Calu3 (cell line): ENCODE measurements at regions not wholly inside any gene's neighbourhood (a gene's known extent, or its start where the extent isn't known, plus 50 kb on each side); places are given as distances from the start of the nearest gene placed in this dataset.
A peak's percentile ranks its signal among the peaks of the same experiment; 100 is the strongest.

Source experiments
- BruUV-seq: library from RNA; stranded (reverse); fragments of 400-500 nt; replicated peaks from 2 replicates; lab custom pipeline; 2021; lab: Mats Ljungman, UMichigan
- CTCF ChIA-PET: fragments of 300-600 bp; sonication (Branson Sonifier 250); formaldehyde crosslinking; loops from one replicate; lab custom pipeline; 2022; ENCODE audit warnings: antibody characterized with exemption; lab: Charles Lee
- DNase-seq: peaks from one replicate; pipeline ENCODE4 v3.0.0; 2022
- H3K27ac Mint-ChIP-seq: one replicate; pipeline ENCODE4 v1.8.0; 2022; ENCODE audit warnings: mixed read lengths; ENCODE audit not compliant: unreplicated experiment
- H3K27me3 Mint-ChIP-seq: one replicate; pipeline ENCODE4 v1.8.0; 2022; ENCODE audit warnings: mixed read lengths; ENCODE audit not compliant: unreplicated experiment
- H3K36me3 Mint-ChIP-seq: one replicate; pipeline ENCODE4 v1.8.0; 2022; ENCODE audit warnings: mild to moderate bottlenecking, moderate library complexity, mixed read lengths; ENCODE audit not compliant: insufficient read depth, unreplicated experiment
- H3K4me1 Mint-ChIP-seq: one replicate; pipeline ENCODE4 v1.8.0; 2022; ENCODE audit warnings: mild to moderate bottlenecking, low read depth, mixed read lengths; ENCODE audit not compliant: unreplicated experiment
- H3K4me3 Mint-ChIP-seq: one replicate; pipeline ENCODE4 v1.8.0; 2022; ENCODE audit warnings: mild to moderate bottlenecking, low read depth, moderate library complexity, mixed read lengths; ENCODE audit not compliant: unreplicated experiment
- H3K9me3 Mint-ChIP-seq: one replicate; pipeline ENCODE4 v1.8.0; 2022; ENCODE audit warnings: low read depth, mixed read lengths; ENCODE audit not compliant: unreplicated experiment
- CTCF ChIP-seq: fragments of 200-600 bp; IDR thresholded peaks from one replicate; pipeline ENCODE4 v1.8.0; 2022; ENCODE audit warnings: antibody characterized with exemption; ENCODE audit not compliant: unreplicated experiment
- intact Hi-C: fragments of 100-400 bp; cut with micrococcal nuclease; formaldehyde crosslinking; loops from one replicate; pipeline ENCODE4 v1.10.0; 2022; ENCODE audit not compliant: unreplicated experiment

GRCh38 chr13:73422973-73423372, 364.2 kb downstream of the KLF5 start:
- Mint-ChIP-seq H3K4me3 (no peak overlapping the region), H3K9me3 (no peaks in the 10 kb centered on the region), H3K27ac (no peak overlapping the region), H3K4me1 (peaks cover 21% of the 10 kb centered on the region), H3K36me3 (no peaks in the 10 kb centered on the region), H3K27me3 (no peaks in the 10 kb centered on the region)
- CTCF ChIA-PET: no interaction called here
- no TSS peak for BruUV-seq
- no peak for TF ChIP-seq CTCF
- intact Hi-C loops: loop anchor here (5.0 to 10.0 kb wide), 2 partner anchors 44 to 348 kb away; no protein-coding TSS in a partner anchor
- DNase-seq: no peak

GRCh38 chr13:73421310-73421912, 362.6 kb downstream of the KLF5 start:
- Mint-ChIP-seq H3K27me3 (no peaks in the 10 kb centered on the region), H3K27ac (peak overlapping the region; percentile 42), H3K4me1 (peaks cover 15% of the 10 kb centered on the region), H3K9me3 (no peaks in the 10 kb centered on the region), H3K4me3 (no peak overlapping the region), H3K36me3 (no peaks in the 10 kb centered on the region)
- BruUV-seq: no TSS peak
- CTCF ChIA-PET: interaction anchor here (0.6 to 1.2 kb wide), 3 partner anchors 56 to 638 kb away, joined by 3 to 4 read pairs (median 3); no protein-coding TSS in a partner anchor
- peak; percentile 38 for DNase-seq
- TF ChIP-seq CTCF: no peak
- intact Hi-C loops: loop anchor here (1.0 to 10.0 kb wide), 4 partner anchors 46 to 347 kb away; no protein-coding TSS in a partner anchor

GRCh38 chr13:73419186-73419585, 360.4 kb downstream of the KLF5 start:
- H3K27ac Mint-ChIP-seq: peak overlapping the region; percentile 60

GRCh38 chr13:73417012-73417615, 358.3 kb downstream of the KLF5 start:
- DNase-seq: no peak
- no peaks in the 10 kb centered on the region for H3K36me3 Mint-ChIP-seq
- peaks cover 8% of the 10 kb centered on the region for H3K4me1 Mint-ChIP-seq
- intact Hi-C loops: loop anchor here (5.0 to 10.0 kb wide), 2 partner anchors 90 to 202 kb away; no protein-coding TSS in a partner anchor
- H3K4me3 Mint-ChIP-seq: no peak overlapping the region
- BruUV-seq: no TSS peak
- no peak overlapping the region for H3K27ac Mint-ChIP-seq
- TF ChIP-seq CTCF: no peak
- no peaks in the 10 kb centered on the region for H3K27me3 Mint-ChIP-seq
- H3K9me3 Mint-ChIP-seq: no peaks in the 10 kb centered on the region
- CTCF ChIA-PET: interaction anchor here (1.7 kb wide), 1 partner anchor 49 kb away, joined by 7 read pairs; no protein-coding TSS in a partner anchor

More at GRCh38 chr13:73419186-73419585, 360.4 kb downstream of the KLF5 start:
- no peak for DNase-seq
- no peaks in the 10 kb centered on the region for H3K27me3 Mint-ChIP-seq
- H3K4me1 Mint-ChIP-seq: peaks cover 8% of the 10 kb centered on the region
- no TSS peak for BruUV-seq
- CTCF ChIA-PET: no interaction called here
- intact Hi-C loops: loop anchor here (5.0 to 10.0 kb wide), 2 partner anchors 92 to 204 kb away; no protein-coding TSS in a partner anchor
- TF ChIP-seq CTCF: no peak
- H3K4me3 Mint-ChIP-seq: no peak overlapping the region
- no peaks in the 10 kb centered on the region for H3K36me3 Mint-ChIP-seq
- H3K9me3 Mint-ChIP-seq: no peaks in the 10 kb centered on the region
